ENCODE measurements at regions not wholly inside any gene's neighbourhood (a gene's known extent, or its start where the extent isn't known, plus 50 kb on each side); places are given as distances from the start of the nearest gene placed in this dataset.

- no peak for TF ChIP-seq POLR2A (IDR thresholded peaks at IDR 0.05)
- TF ChIP-seq, protein P1, sequence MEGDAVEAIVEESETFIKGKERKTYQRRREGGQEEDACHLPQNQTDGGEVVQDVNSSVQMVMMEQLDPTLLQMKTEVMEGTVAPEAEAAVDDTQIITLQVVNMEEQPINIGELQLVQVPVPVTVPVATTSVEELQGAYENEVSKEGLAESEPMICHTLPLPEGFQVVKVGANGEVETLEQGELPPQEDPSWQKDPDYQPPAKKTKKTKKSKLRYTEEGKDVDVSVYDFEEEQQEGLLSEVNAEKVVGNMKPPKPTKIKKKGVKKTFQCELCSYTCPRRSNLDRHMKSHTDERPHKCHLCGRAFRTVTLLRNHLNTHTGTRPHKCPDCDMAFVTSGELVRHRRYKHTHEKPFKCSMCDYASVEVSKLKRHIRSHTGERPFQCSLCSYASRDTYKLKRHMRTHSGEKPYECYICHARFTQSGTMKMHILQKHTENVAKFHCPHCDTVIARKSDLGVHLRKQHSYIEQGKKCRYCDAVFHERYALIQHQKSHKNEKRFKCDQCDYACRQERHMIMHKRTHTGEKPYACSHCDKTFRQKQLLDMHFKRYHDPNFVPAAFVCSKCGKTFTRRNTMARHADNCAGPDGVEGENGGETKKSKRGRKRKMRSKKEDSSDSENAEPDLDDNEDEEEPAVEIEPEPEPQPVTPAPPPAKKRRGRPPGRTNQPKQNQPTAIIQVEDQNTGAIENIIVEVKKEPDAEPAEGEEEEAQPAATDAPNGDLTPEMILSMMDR (IDR thresholded peaks at IDR 0.05): no peak
These were observed 746.6 kb upstream of the ACO1 start for GRCh38 chr9:31637861-31638260.

Data from lower leg skin (tissue), 3 donors.